Activated T-cell treated with anti-CD3 and anti-CD28 coated beads, Interleukin-2, amount 50 U/mL, for 48 hours (primary cell): ENCODE measurements at regions not wholly inside any gene's neighbourhood (a gene's known extent, or its start where the extent isn't known, plus 50 kb on each side); places are given as distances from the start of the nearest gene placed in this dataset.
"Not testable (repeated sequence)": the region's sequence is repeated elsewhere in the genome, so short reads cannot be mapped to it uniquely, and the experiment has no call there.

Experiments
- DNase-seq, 2 experiments: peaks; one replicate each; pipeline ENCODE4 v3.0.0-alpha.2; 2020

GRCh38 chr7:136163340-136163801 lies 186.2 kb upstream of the MTPN start:
- DNase-seq, result no peak

- no peak for DNase-seq
Observed at GRCh38 chr7:136150311-136150710, 173.2 kb upstream of the MTPN start.

GRCh38 chr7:136148920-136149319 lies 171.8 kb upstream of the MTPN start:
- no peak for DNase-seq

- DNase-seq, result no peak
Observed at GRCh38 chr7:136146925-136147324, 169.8 kb upstream of the MTPN start.

- DNase-seq, result no peak
Observed at GRCh38 chr7:136144182-136144581, 167.0 kb upstream of the MTPN start.

- no peak for DNase-seq
Observed at GRCh38 chr7:136143271-136143670, 166.1 kb upstream of the MTPN start.

- DNase-seq, result no peak
Observed at GRCh38 chr7:136142583-136142982, 165.4 kb upstream of the MTPN start.

- no peak for DNase-seq
Observed at GRCh38 chr7:136140469-136140868, 163.3 kb upstream of the MTPN start.

GRCh38 chr7:136139417-136139816 lies 162.3 kb upstream of the MTPN start:
- no peak for DNase-seq

GRCh38 chr7:136138991-136139390 lies 161.8 kb upstream of the MTPN start:
- DNase-seq, result no peak

GRCh38 chr7:136136906-136137454 lies 159.8 kb upstream of the MTPN start:
- no peak for DNase-seq

- no peak for DNase-seq
Observed at GRCh38 chr7:136134503-136134902, 157.3 kb upstream of the MTPN start.

GRCh38 chr7:136133551-136133950 lies 156.4 kb upstream of the MTPN start:
- no peak for DNase-seq

- no peak for DNase-seq
Observed at GRCh38 chr7:136131304-136131630, 154.1 kb upstream of the MTPN start.

GRCh38 chr7:136130511-136131303 lies 153.5 kb upstream of the MTPN start:
- DNase-seq, result no peak

GRCh38 chr7:136128050-136128449 lies 150.9 kb upstream of the MTPN start:
- no peak for DNase-seq

GRCh38 chr7:136123352-136123751 lies 146.2 kb upstream of the MTPN start:
- no peak for DNase-seq

- DNase-seq, result no peak
Observed at GRCh38 chr7:136122026-136122425, 144.9 kb upstream of the MTPN start.

GRCh38 chr7:136117539-136117938 lies 140.4 kb upstream of the MTPN start:
- no peak for DNase-seq

- DNase-seq, result no peak
Observed at GRCh38 chr7:136116186-136116585, 139.0 kb upstream of the MTPN start.

- peak; percentile 69 to 72 for DNase-seq
Observed at GRCh38 chr7:136114966-136115762, 138.0 kb upstream of the MTPN start.

- not testable (repeated sequence) for DNase-seq
Observed at GRCh38 chr7:136114467-136114866, 137.3 kb upstream of the MTPN start.

GRCh38 chr7:136109037-136109436 lies 131.9 kb upstream of the MTPN start:
- DNase-seq, result not testable (repeated sequence)

- no peak for DNase-seq
Observed at GRCh38 chr7:136105191-136105590, 128.0 kb upstream of the MTPN start.
